H1 (cell line): ENCODE measurements at regions not wholly inside any gene's neighbourhood (a gene's known extent, or its start where the extent isn't known, plus 50 kb on each side); places are given as distances from the start of the nearest gene placed in this dataset.

Source experiments
- CTCF ChIA-PET: fragments of 300-600 bp; sonication (Branson Sonifier 250); formaldehyde crosslinking; loops from one replicate; lab custom pipeline; 2021; ENCODE audit not compliant: partially characterized antibody; lab: Charles Lee
- POLR2A ChIA-PET: fragments of 300-600 bp; sonication (Branson Sonifier 250); formaldehyde crosslinking; loops from one replicate; lab custom pipeline; 2021; ENCODE audit warnings: inconsistent platforms; ENCODE audit not compliant: partially characterized antibody; lab: Charles Lee
- DNase-seq, 2 experiments: peaks; one replicate each; pipeline versions ENCODE4 v3.0.0 to v3.0.0-alpha.2; 2010 to 2022; ENCODE audit warnings: low spot score in 2 of 2, low read depth in 1 of 2, mixed read lengths in 1 of 2
- FAIRE-seq: peaks from 2 replicates; lab custom pipeline; 2011; peaks lifted over from hg19 to GRCh38; lab: Jason Lieb, UNC
- H2AFZ ChIP-seq: 2 replicates; pipeline ENCODE4 v1.8.1; 2012; ENCODE audit warnings: low read length, inconsistent platforms
- H2AK5ac ChIP-seq: 2 replicates; pipeline ENCODE4 v1.6.1; 2013; ENCODE audit warnings: low read depth, low read length
- H2BK120ac ChIP-seq: replicated peaks from 2 replicates; pipeline ENCODE3; 2013; ENCODE audit warnings: low read depth, low read length, inconsistent platforms
- H2BK12ac ChIP-seq: 2 replicates; pipeline ENCODE4 v1.6.1; 2013; ENCODE audit warnings: low read depth, low read length
- H2BK15ac ChIP-seq: 2 replicates; pipeline ENCODE4 v1.6.1; 2013; ENCODE audit warnings: low read length
- H2BK20ac ChIP-seq: 2 replicates; pipeline ENCODE4 v1.6.1; 2013; ENCODE audit warnings: low read length
- H2BK5ac ChIP-seq: 2 replicates; pipeline ENCODE4 v1.6.1; 2013; ENCODE audit warnings: low read depth, low read length
- H3K14ac ChIP-seq: 2 replicates; pipeline ENCODE4 v1.6.1; 2013; ENCODE audit warnings: inconsistent platforms; ENCODE audit not compliant: insufficient read length
- H3K18ac ChIP-seq: 2 replicates; pipeline ENCODE4 v1.6.1; 2013; ENCODE audit warnings: low read length; ENCODE audit errors: extremely low read depth
- H3K23ac ChIP-seq: 2 replicates; pipeline ENCODE4 v1.6.1; 2013; ENCODE audit warnings: inconsistent platforms; ENCODE audit not compliant: insufficient read length
- H3K23me2 ChIP-seq: 2 replicates; pipeline ENCODE4 v1.6.1; 2013; ENCODE audit warnings: low read depth, low read length
- H3K27ac ChIP-seq: 2 replicates; pipeline ENCODE4 v1.6.1; 2011; ENCODE audit warnings: low read depth, low read length, inconsistent platforms
- H3K27me3 ChIP-seq, 4 experiments: replicated peaks in 1 of 4; 1 replicate in 1 of 4; 2 replicates in 3 of 4; pipeline versions ENCODE4 v1.6.1 to v1.8.1; 2011 to 2013; ENCODE audit warnings: low read length in 3 of 4, mild to moderate bottlenecking in 3 of 4, inconsistent platforms in 2 of 4, mixed read lengths in 2 of 4, moderate library complexity in 1 of 4; ENCODE audit not compliant: control insufficient read depth in 3 of 4, insufficient read depth in 3 of 4; ENCODE audit errors: extremely low read depth in 1 of 4
- H3K36me3 ChIP-seq, 4 experiments: 2 replicates each; pipeline versions ENCODE4 v1.6.1 to v1.8.1; 2011 to 2013; ENCODE audit warnings: mild to moderate bottlenecking in 4 of 4, low read length in 3 of 4, moderate library complexity in 2 of 4, control low read depth in 1 of 4, inconsistent platforms in 1 of 4; ENCODE audit not compliant: insufficient read depth in 4 of 4, control insufficient read depth in 2 of 4
- H3K4ac ChIP-seq: replicated peaks from 2 replicates; pipeline ENCODE3; 2013; ENCODE audit warnings: low read length, low read depth, mixed read lengths, inconsistent platforms; ENCODE audit not compliant: insufficient read length
- H3K4me1 ChIP-seq, 4 experiments: replicated peaks in 1 of 4; 1 replicate in 1 of 4; 2 replicates in 3 of 4; pipeline versions ENCODE4 v1.6.1 to v1.8.1; 2011 to 2013; ENCODE audit warnings: low read length in 3 of 4, inconsistent platforms in 2 of 4, mixed read lengths in 1 of 4; ENCODE audit not compliant: insufficient read depth in 4 of 4, control insufficient read depth in 3 of 4
- H3K4me2 ChIP-seq, 2 experiments: 2 replicates each; pipeline versions ENCODE4 v1.6.1 to v1.8.1; 2011 to 2013; ENCODE audit warnings: low read depth in 2 of 2, low read length in 2 of 2, control low read depth in 1 of 2, inconsistent platforms in 1 of 2, mild to moderate bottlenecking in 1 of 2; ENCODE audit not compliant: insufficient read depth in 1 of 2
- H3K4me3 ChIP-seq, 4 experiments: fragments of 200-600, 300-600 bp in 1 of 4; sonication (generic), shearing (Covaris generic), sonication (Bioruptor Twin) in 1 of 4; 2 replicates each; pipeline versions ENCODE4 v1.5.1 to v1.8.1; 2011 to 2016; ENCODE audit warnings: low read length in 4 of 4, low read depth in 3 of 4, control low read depth in 2 of 4, inconsistent platforms in 2 of 4, mild to moderate bottlenecking in 2 of 4, mixed read lengths in 1 of 4, moderate library complexity in 1 of 4; ENCODE audit not compliant: insufficient read depth in 2 of 4; ENCODE audit errors: extremely low read depth in 1 of 4
- H3K56ac ChIP-seq: replicated peaks from 2 replicates; pipeline ENCODE3; 2013; ENCODE audit warnings: low read depth, mild to moderate bottlenecking, mixed read lengths, low read length, inconsistent platforms; ENCODE audit not compliant: insufficient read length
- H3K79me1 ChIP-seq: 2 replicates; pipeline ENCODE4 v1.6.1; 2013; ENCODE audit warnings: low read depth, low read length, control low read depth
- H3K79me2 ChIP-seq, 2 experiments: 2 replicates each; pipeline versions ENCODE4 v1.6.1 to v1.8.1; 2012 to 2013; ENCODE audit warnings: low read length in 2 of 2, mild to moderate bottlenecking in 2 of 2, inconsistent platforms in 1 of 2; ENCODE audit not compliant: insufficient read depth in 2 of 2, control insufficient read depth in 1 of 2
- H3K9ac ChIP-seq, 4 experiments: replicated peaks in 1 of 4; 1 replicate in 1 of 4; 2 replicates in 3 of 4; pipeline versions ENCODE4 v1.6.1 to v1.8.1; 2011 to 2013; ENCODE audit warnings: low read depth in 3 of 4, low read length in 3 of 4, control low read depth in 2 of 4, mild to moderate bottlenecking in 2 of 4, moderate library complexity in 2 of 4, inconsistent platforms in 1 of 4; ENCODE audit errors: extremely low read depth in 1 of 4
- H3K9me3 ChIP-seq, 2 experiments: 2 replicates each; pipeline versions ENCODE4 v1.6.1 to v1.8.1; 2012 to 2013; ENCODE audit warnings: mild to moderate bottlenecking in 2 of 2, moderate library complexity in 2 of 2, control low read depth in 1 of 2, inconsistent platforms in 1 of 2, low read depth in 1 of 2, low read length in 1 of 2, mixed read lengths in 1 of 2; ENCODE audit not compliant: insufficient read depth in 2 of 2
- H4K20me1 ChIP-seq, 2 experiments: replicated peaks in 1 of 2; 2 replicates each; pipeline versions ENCODE3 to v1.8.1; 2011 to 2013; ENCODE audit warnings: inconsistent platforms in 2 of 2, low read length in 2 of 2, mild to moderate bottlenecking in 1 of 2; ENCODE audit not compliant: insufficient read depth in 2 of 2, control insufficient read depth in 1 of 2
- H4K5ac ChIP-seq: 2 replicates; pipeline ENCODE4 v1.6.1; 2013; ENCODE audit warnings: low read length, low read depth, mixed read lengths, inconsistent platforms; ENCODE audit not compliant: insufficient read length
- H4K8ac ChIP-seq: 2 replicates; pipeline ENCODE4 v1.8.0; 2013; ENCODE audit warnings: mild to moderate bottlenecking, moderate library complexity, low read length, inconsistent platforms; ENCODE audit not compliant: insufficient read depth; ENCODE audit errors: extremely low read depth
- H4K91ac ChIP-seq: replicated peaks from 2 replicates; pipeline ENCODE3; 2013; ENCODE audit warnings: low read length, mixed read lengths, inconsistent platforms; ENCODE audit not compliant: insufficient read length
- CEBPB ChIP-seq: IDR thresholded peaks from 2 replicates; pipeline ENCODE4 v1.6.1; 2012; ENCODE audit warnings: low read depth, low read length
- CHD1 ChIP-seq: IDR thresholded peaks from 2 replicates; pipeline ENCODE4 v1.6.1; 2012; ENCODE audit warnings: low read depth, low read length, improper control_type of control experiment
- NRF1 ChIP-seq: IDR thresholded peaks from 2 replicates; pipeline ENCODE4 v1.6.1; 2011; ENCODE audit warnings: mild to moderate bottlenecking, low read depth, low read length, improper control_type of control experiment
- RAD21 ChIP-seq, 2 experiments: IDR thresholded peaks in 1 of 2; conservative IDR thresholded peaks in 1 of 2; 2 replicates each; pipeline ENCODE4 v1.6.1; 2011; ENCODE audit warnings: low read depth in 2 of 2, low read length in 2 of 2, improper control_type of control experiment in 1 of 2, inconsistent platforms in 1 of 2, mild to moderate bottlenecking in 1 of 2, moderate library complexity in 1 of 2
- RBBP5 ChIP-seq: IDR thresholded peaks from 2 replicates; pipeline ENCODE4 v1.7.1; 2012; ENCODE audit warnings: low read depth, mild to moderate bottlenecking, inconsistent platforms, low read length, moderate library complexity, borderline replicate concordance
- SIRT6 ChIP-seq: IDR thresholded peaks from one replicate; pipeline ENCODE4 v1.7.1; 2012; ENCODE audit warnings: low read length, inconsistent platforms
- SRF ChIP-seq: IDR thresholded peaks from 2 replicates; pipeline ENCODE4 v1.6.1; 2011; ENCODE audit warnings: mild to moderate bottlenecking, low read depth, low read length, moderate library complexity
- TBP ChIP-seq: IDR thresholded peaks from 2 replicates; pipeline ENCODE4 v1.6.1; 2011; ENCODE audit warnings: low read depth, low read length, improper control_type of control experiment
- whole genome bisulfite sequencing, 2 experiments: shearing (Covaris generic) in 1 of 2; methylation state at CpG; one replicate each; pipeline versions ENCODE4 v1.1.6 to v1.1.7; 2013 to 2015; ENCODE audit warnings: low lambda C conversion rate in 2 of 2, mixed read lengths in 2 of 2, inconsistent platforms in 1 of 2, low coverage in 1 of 2, missing lambda C conversion rate in 1 of 2; ENCODE audit not compliant: insufficient replicate concordance in 2 of 2, insufficient coverage in 1 of 2, insufficient read length in 1 of 2; ENCODE audit errors: extremely low coverage in 1 of 2, missing lambda C conversion rate in 1 of 2; 5-methylcytosine and 5-hydroxymethylcytosine counted together
- TF ChIP-seq, protein P1 (sequence below), 3 experiments: IDR thresholded peaks; 1 replicate in 2 of 3; 2 replicates in 1 of 3; pipeline versions ENCODE4 v1.5.1 to v1.6.1; 2011; ENCODE audit warnings: low read length in 3 of 3, mild to moderate bottlenecking in 3 of 3, inconsistent platforms in 2 of 3, low read depth in 1 of 3, moderate library complexity in 1 of 3; ENCODE audit not compliant: insufficient read depth in 1 of 3; ENCODE audit errors: control extremely low read depth in 1 of 3
- TF ChIP-seq, protein P2 (sequence below): IDR thresholded peaks from 2 replicates; pipeline ENCODE4 v1.6.1; 2011; ENCODE audit warnings: low read length, improper control_type of control experiment

- FAIRE-seq: no peak
Observed at GRCh38 chr12:24534622-24535021, 414.3 kb downstream of the BCAT1 start.

More at GRCh38 chr12:24534622-24535021, 414.3 kb downstream of the BCAT1 start:
- H4K91ac ChIP-seq: no peak overlapping the region
- DNase-seq: no peak
- no peak overlapping the region for H3K9ac ChIP-seq
- H2AFZ ChIP-seq: no peak overlapping the region
- no peaks in the 10 kb centered on the region for H3K36me3 ChIP-seq
- H3K4ac ChIP-seq: no peak overlapping the region
- ChIA-PET POLR2A (no interaction called here), CTCF (interaction anchor here (1.2 to 4.3 kb wide), 4 partner anchors 11 to 27 kb away, joined by 3 to 15 read pairs (median 6); no protein-coding TSS in a partner anchor)
- no peaks in the 10 kb centered on the region; the same call in 1 of the 2 replicates for H3K23me2 ChIP-seq
- H3K9me3 ChIP-seq: no peaks in the 10 kb centered on the region
- no peaks in the 10 kb centered on the region for H3K79me2 ChIP-seq
- no peak overlapping the region for H3K27ac ChIP-seq
- no peaks in the 10 kb centered on the region for H4K20me1 ChIP-seq
- H3K4me2 ChIP-seq: no peak overlapping the region
- no peak overlapping the region for H2BK15ac ChIP-seq
- no peaks in the 10 kb centered on the region for H3K27me3 ChIP-seq
- TF ChIP-seq SIRT6: no peak
- peak; percentile 27 to 36; a peak in 2 of 4 replicates for TF ChIP-seq RAD21 (IDR thresholded peaks at IDR 0.05 in 1 of 2, conservative IDR thresholded peaks at IDR 0.05 in 1 of 2; ENCODE audit: low read depth in 2 of 2, low read length in 2 of 2)
- no peak for TF ChIP-seq SRF
- TF ChIP-seq RBBP5: no peak
- no peak for TF ChIP-seq CHD1
- TF ChIP-seq, protein P1, sequence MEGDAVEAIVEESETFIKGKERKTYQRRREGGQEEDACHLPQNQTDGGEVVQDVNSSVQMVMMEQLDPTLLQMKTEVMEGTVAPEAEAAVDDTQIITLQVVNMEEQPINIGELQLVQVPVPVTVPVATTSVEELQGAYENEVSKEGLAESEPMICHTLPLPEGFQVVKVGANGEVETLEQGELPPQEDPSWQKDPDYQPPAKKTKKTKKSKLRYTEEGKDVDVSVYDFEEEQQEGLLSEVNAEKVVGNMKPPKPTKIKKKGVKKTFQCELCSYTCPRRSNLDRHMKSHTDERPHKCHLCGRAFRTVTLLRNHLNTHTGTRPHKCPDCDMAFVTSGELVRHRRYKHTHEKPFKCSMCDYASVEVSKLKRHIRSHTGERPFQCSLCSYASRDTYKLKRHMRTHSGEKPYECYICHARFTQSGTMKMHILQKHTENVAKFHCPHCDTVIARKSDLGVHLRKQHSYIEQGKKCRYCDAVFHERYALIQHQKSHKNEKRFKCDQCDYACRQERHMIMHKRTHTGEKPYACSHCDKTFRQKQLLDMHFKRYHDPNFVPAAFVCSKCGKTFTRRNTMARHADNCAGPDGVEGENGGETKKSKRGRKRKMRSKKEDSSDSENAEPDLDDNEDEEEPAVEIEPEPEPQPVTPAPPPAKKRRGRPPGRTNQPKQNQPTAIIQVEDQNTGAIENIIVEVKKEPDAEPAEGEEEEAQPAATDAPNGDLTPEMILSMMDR (IDR thresholded peaks at IDR 0.05; ENCODE audit: control extremely low read depth in 1 of 3, insufficient read depth in 1 of 3, low read depth in 1 of 3, low read length in 3 of 3): peak in 2 of 3 experiments; percentile 6 to 20; a peak in 2 of 4 replicates
- TF ChIP-seq CEBPB: no peak
- TF ChIP-seq, protein P2, sequence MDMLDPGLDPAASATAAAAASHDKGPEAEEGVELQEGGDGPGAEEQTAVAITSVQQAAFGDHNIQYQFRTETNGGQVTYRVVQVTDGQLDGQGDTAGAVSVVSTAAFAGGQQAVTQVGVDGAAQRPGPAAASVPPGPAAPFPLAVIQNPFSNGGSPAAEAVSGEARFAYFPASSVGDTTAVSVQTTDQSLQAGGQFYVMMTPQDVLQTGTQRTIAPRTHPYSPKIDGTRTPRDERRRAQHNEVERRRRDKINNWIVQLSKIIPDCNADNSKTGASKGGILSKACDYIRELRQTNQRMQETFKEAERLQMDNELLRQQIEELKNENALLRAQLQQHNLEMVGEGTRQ: no peak
- no peak for TF ChIP-seq NRF1
- no peak for TF ChIP-seq TBP
- H4K8ac ChIP-seq: no peak overlapping the region
- no peak overlapping the region for H4K5ac ChIP-seq
- H3K56ac ChIP-seq: no peak overlapping the region
- H2BK12ac ChIP-seq: no peak overlapping the region
- 87% methylated on average over 4 of the region's 4 CpGs; no CpG with 5 or more reads in 1 of the 2 experiments for WGBS, 2 experiments
- H3K23ac ChIP-seq: no peak overlapping the region
- H2BK5ac ChIP-seq: no peak overlapping the region
- H2AK5ac ChIP-seq: no peak overlapping the region
- no peak overlapping the region for H3K14ac ChIP-seq
- no peak overlapping the region for H2BK20ac ChIP-seq
- no peaks in the 10 kb centered on the region; the same call in 1 of the 2 replicates for H3K79me1 ChIP-seq
- no peak overlapping the region for H3K18ac ChIP-seq
- no peak overlapping the region for H2BK120ac ChIP-seq
- peaks cover 0 to 9% (median 0%) of the 10 kb centered on the region in 4 experiments; a peak in 2 of 7 replicates for H3K4me1 ChIP-seq
- no peak overlapping the region for H3K4me3 ChIP-seq
